Stomach (tissue), 4 donors: ENCODE measurements at regions not wholly inside any gene's neighbourhood (a gene's known extent, or its start where the extent isn't known, plus 50 kb on each side); places are given as distances from the start of the nearest gene placed in this dataset.

ENCODE experiments used
- EP300 ChIP-seq: sonication (generic); formaldehyde crosslinking; IDR thresholded peaks from one replicate; pipeline ENCODE4 v1.6.1; 2017; ENCODE audit warnings: antibody characterized with exemption
- POLR2A ChIP-seq, 4 donors: fragments of 450-650 bp; IDR thresholded peaks; one replicate each; pipeline ENCODE4 v1.6.1; 2016; ENCODE audit warnings: antibody characterized with exemption in 4 of 4, control low read depth in 2 of 4, mild to moderate bottlenecking in 1 of 4, moderate library complexity in 1 of 4
- POLR2AphosphoS5 ChIP-seq, 3 donors: sonication (generic); formaldehyde crosslinking; IDR thresholded peaks; one replicate each; pipeline ENCODE4 v1.6.1; 2016; ENCODE audit warnings: antibody characterized with exemption in 3 of 3
- TF ChIP-seq, protein P1 (sequence below), 7 experiments: fragments of 450-650 bp in 4 of 7; fragments of 200-600 bp in 3 of 7; sonication (generic) in 3 of 7; IDR thresholded peaks; one replicate each; pipeline ENCODE4 v1.5.1; 2016 to 2019; ENCODE audit warnings: antibody characterized with exemption in 7 of 7, control low read depth in 2 of 7, mild to moderate bottlenecking in 1 of 7

DNA sequence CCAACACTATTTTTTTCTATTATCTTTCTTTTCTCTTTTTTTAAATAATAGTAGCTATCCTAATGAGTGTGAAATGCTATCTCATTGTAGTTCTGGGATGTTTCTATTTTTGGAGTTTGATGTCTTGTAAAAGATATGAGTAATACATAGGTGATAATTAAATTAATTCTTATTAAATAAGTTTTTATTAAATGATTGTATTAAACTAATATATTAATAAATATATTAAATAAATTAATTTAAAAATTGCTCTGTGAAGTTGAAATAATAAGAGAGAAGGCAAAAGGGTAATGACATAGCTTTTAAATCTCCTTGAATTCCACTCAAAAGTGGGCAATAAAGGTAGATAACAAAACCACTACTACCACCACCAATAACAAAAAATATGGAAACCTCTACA, 230.2 kb upstream of the SSTR1 start:
- TF ChIP-seq, protein P1, sequence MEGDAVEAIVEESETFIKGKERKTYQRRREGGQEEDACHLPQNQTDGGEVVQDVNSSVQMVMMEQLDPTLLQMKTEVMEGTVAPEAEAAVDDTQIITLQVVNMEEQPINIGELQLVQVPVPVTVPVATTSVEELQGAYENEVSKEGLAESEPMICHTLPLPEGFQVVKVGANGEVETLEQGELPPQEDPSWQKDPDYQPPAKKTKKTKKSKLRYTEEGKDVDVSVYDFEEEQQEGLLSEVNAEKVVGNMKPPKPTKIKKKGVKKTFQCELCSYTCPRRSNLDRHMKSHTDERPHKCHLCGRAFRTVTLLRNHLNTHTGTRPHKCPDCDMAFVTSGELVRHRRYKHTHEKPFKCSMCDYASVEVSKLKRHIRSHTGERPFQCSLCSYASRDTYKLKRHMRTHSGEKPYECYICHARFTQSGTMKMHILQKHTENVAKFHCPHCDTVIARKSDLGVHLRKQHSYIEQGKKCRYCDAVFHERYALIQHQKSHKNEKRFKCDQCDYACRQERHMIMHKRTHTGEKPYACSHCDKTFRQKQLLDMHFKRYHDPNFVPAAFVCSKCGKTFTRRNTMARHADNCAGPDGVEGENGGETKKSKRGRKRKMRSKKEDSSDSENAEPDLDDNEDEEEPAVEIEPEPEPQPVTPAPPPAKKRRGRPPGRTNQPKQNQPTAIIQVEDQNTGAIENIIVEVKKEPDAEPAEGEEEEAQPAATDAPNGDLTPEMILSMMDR (IDR thresholded peaks at IDR 0.05), result no peak
- TF ChIP-seq POLR2A (IDR thresholded peaks at IDR 0.05) (no peak), EP300 (no peak), POLR2AphosphoS5 (IDR thresholded peaks at IDR 0.05) (no peak)
